SK-N-SH treated with all-trans-retinoic acid at 6 μM for 48 hours (cell line): ENCODE measurements at regions not wholly inside any gene's neighbourhood (a gene's known extent, or its start where the extent isn't known, plus 50 kb on each side); places are given as distances from the start of the nearest gene placed in this dataset.

Experiments
- ARNTL ChIP-seq: fragments of 450-650 bp; formaldehyde crosslinking; IDR thresholded peaks from 2 replicates; pipeline ENCODE4 v1.5.0; 2020; ENCODE audit warnings: low read depth, mild to moderate bottlenecking, moderate library complexity, borderline replicate concordance
- BACH2 ChIP-seq: fragments of 250-450 bp; sonication (Bioruptor Pico); IDR thresholded peaks from 2 replicates; pipeline ENCODE4 v1.9.0; 2021; ENCODE audit warnings: mild to moderate bottlenecking, borderline replicate concordance
- CREB5 ChIP-seq: fragments of 250-450 bp; sonication (Bioruptor Pico); IDR thresholded peaks from 2 replicates; pipeline ENCODE4 v1.5.1; 2020; ENCODE audit warnings: low read depth, mild to moderate bottlenecking, moderate library complexity
- CSRNP3 ChIP-seq: fragments of 250-450 bp; sonication (Bioruptor Pico); IDR thresholded peaks from 2 replicates; pipeline ENCODE4 v1.5.1; 2021; ENCODE audit warnings: mild to moderate bottlenecking, moderate library complexity
- PATZ1 ChIP-seq: fragments of 250-450 bp; sonication (Bioruptor Pico); IDR thresholded peaks from 2 replicates; pipeline ENCODE4 v1.8.0; 2020; ENCODE audit warnings: mild to moderate bottlenecking, moderate library complexity, borderline replicate concordance
- POU6F1 ChIP-seq: fragments of 250-450 bp; sonication (Bioruptor Pico); IDR thresholded peaks from 2 replicates; pipeline ENCODE4 v1.8.0; 2021; ENCODE audit warnings: low read depth, mild to moderate bottlenecking, moderate library complexity, borderline replicate concordance
- RARB ChIP-seq: fragments of 250-450 bp; sonication (Bioruptor Pico); IDR thresholded peaks from 2 replicates; pipeline ENCODE4 v1.8.0; 2021; ENCODE audit warnings: mild to moderate bottlenecking, moderate library complexity
- SNAI2 ChIP-seq: fragments of 250-450 bp; sonication (Bioruptor Pico); IDR thresholded peaks from 2 replicates; pipeline ENCODE4 v1.5.0; 2020; ENCODE audit warnings: mild to moderate bottlenecking, moderate library complexity
- TCF4 ChIP-seq: fragments of 250-450 bp; sonication (Bioruptor Pico); IDR thresholded peaks from 2 replicates; pipeline ENCODE4 v1.8.0; 2021; ENCODE audit warnings: mild to moderate bottlenecking, moderate library complexity, borderline replicate concordance
- ZC3H10 ChIP-seq: fragments of 250-450 bp; sonication (Bioruptor Pico); IDR thresholded peaks from 2 replicates; pipeline ENCODE4 v1.5.1; 2021; ENCODE audit warnings: mild to moderate bottlenecking, moderate library complexity
- ZFP30 ChIP-seq: fragments of 450-650 bp; formaldehyde crosslinking; IDR thresholded peaks from 2 replicates; pipeline ENCODE4 v1.5.0; 2022; ENCODE audit warnings: mild to moderate bottlenecking, moderate library complexity
- ZNF565 ChIP-seq: fragments of 450-650 bp; formaldehyde crosslinking; conservative IDR thresholded peaks from 2 replicates; pipeline ENCODE4 v1.5.0; 2020; ENCODE audit warnings: low read depth, mild to moderate bottlenecking, moderate library complexity
- ZNF70 ChIP-seq: fragments of 450-650 bp; formaldehyde crosslinking; IDR thresholded peaks from 2 replicates; pipeline ENCODE4 v1.5.0; 2020; ENCODE audit warnings: mild to moderate bottlenecking, moderate library complexity
- ZNF8 ChIP-seq: fragments of 450-650 bp; formaldehyde crosslinking; IDR thresholded peaks from 2 replicates; pipeline ENCODE4 v1.5.0; 2020; ENCODE audit warnings: mild to moderate bottlenecking, moderate library complexity

- no peak for TF ChIP-seq CREB5
- no peak for TF ChIP-seq PATZ1 (CRISPR knock-in tag)
- no peak for TF ChIP-seq ZFP30 (CRISPR knock-in tag)
- TF ChIP-seq ZNF565 (CRISPR knock-in tag): no peak
- TF ChIP-seq ZC3H10 (CRISPR knock-in tag): no peak
- no peak for TF ChIP-seq ZNF70
- TF ChIP-seq SNAI2 (CRISPR knock-in tag): no peak
- TF ChIP-seq ARNTL: no peak
- no peak for TF ChIP-seq ZNF8 (CRISPR knock-in tag)
- TF ChIP-seq CSRNP3: no peak
- TF ChIP-seq RARB (CRISPR knock-in tag): no peak
- TF ChIP-seq BACH2 (CRISPR knock-in tag): no peak
- TF ChIP-seq TCF4 (CRISPR knock-in tag): no peak
- TF ChIP-seq POU6F1 (CRISPR knock-in tag): no peak
Observed at GRCh38 chr12:125549836-125550235, 484.6 kb downstream of the AACS start.
